ENCODE measurements at regions not wholly inside any gene's neighbourhood (a gene's known extent, or its start where the extent isn't known, plus 50 kb on each side); places are given as distances from the start of the nearest gene placed in this dataset.

- TF ChIP-seq CTCF (IDR thresholded peaks at IDR 0.05; ENCODE audit: low read length) (no peak), EZH2 (IDR thresholded peaks at IDR 0.05; ENCODE audit: borderline replicate concordance, low read length) (no peak)
Observed at GRCh38 chr2:126963390-126963789, 64.7 kb downstream of the TEX51 start.
